ENCODE measurements at regions not wholly inside any gene's neighbourhood (a gene's known extent, or its start where the extent isn't known, plus 50 kb on each side); places are given as distances from the start of the nearest gene placed in this dataset.
"Not testable (repeated sequence)": the region's sequence is repeated elsewhere in the genome, so short reads cannot be mapped to it uniquely, and the experiment has no call there.

DNA sequence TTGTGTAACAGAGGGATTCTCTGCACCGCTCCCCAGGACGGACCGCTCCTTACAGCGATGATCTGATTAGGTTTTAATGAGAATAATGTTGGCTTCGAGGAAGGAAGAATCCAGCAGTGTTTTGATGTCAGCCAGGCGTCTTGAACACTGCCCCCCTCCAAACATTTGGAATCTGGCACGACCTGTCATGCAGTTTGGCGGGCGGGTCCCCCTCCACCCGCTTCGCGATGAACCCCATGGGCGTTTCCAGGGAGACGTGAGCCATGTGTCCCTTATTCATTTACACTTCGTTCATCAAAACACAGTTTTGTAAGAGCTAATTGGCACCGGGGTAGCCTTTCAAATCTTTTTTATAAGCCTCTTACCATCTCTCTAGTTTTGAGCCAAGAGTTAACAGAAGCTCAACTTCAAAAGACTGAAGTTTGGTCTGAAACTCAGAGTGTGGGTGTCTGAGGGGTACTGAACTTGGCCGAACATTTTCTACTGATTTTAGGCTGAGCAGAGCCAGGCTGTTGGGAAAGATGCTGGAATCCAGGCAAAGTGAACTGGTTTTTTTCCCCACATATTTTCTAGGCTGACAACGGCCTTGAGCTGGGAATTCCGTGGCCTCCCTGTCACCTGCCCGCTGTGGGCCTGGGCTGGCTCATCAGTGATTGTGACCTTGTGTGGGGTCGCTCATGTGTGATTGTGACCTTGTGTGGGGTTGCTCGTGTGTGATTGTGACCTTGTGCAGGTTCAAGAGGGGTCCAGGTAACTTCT is 214.8 kb upstream of the ZNF469 start:
- TF ChIP-seq, protein P1, sequence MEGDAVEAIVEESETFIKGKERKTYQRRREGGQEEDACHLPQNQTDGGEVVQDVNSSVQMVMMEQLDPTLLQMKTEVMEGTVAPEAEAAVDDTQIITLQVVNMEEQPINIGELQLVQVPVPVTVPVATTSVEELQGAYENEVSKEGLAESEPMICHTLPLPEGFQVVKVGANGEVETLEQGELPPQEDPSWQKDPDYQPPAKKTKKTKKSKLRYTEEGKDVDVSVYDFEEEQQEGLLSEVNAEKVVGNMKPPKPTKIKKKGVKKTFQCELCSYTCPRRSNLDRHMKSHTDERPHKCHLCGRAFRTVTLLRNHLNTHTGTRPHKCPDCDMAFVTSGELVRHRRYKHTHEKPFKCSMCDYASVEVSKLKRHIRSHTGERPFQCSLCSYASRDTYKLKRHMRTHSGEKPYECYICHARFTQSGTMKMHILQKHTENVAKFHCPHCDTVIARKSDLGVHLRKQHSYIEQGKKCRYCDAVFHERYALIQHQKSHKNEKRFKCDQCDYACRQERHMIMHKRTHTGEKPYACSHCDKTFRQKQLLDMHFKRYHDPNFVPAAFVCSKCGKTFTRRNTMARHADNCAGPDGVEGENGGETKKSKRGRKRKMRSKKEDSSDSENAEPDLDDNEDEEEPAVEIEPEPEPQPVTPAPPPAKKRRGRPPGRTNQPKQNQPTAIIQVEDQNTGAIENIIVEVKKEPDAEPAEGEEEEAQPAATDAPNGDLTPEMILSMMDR (IDR thresholded peaks at IDR 0.05): not testable (repeated sequence)
- not testable (repeated sequence) for TF ChIP-seq POLR2A (IDR thresholded peaks at IDR 0.05)
